Vagina (tissue), 2 donors: ENCODE measurements at regions not wholly inside any gene's neighbourhood (a gene's known extent, or its start where the extent isn't known, plus 50 kb on each side); places are given as distances from the start of the nearest gene placed in this dataset.

Source experiments
- CTCF ChIP-seq, 3 experiments: fragments of 450-650 bp in 2 of 3; fragments of 200-600 bp in 1 of 3; sonication (generic) in 1 of 3; IDR thresholded peaks; one replicate each; pipeline ENCODE4 v1.5.1; 2017 to 2019; ENCODE audit warnings: antibody characterized with exemption in 3 of 3, mild to moderate bottlenecking in 2 of 3, moderate library complexity in 2 of 3
- POLR2AphosphoS5 ChIP-seq, 2 donors: sonication (generic); formaldehyde crosslinking; IDR thresholded peaks; one replicate each; pipeline ENCODE4 v1.9.0; 2017; ENCODE audit warnings: antibody characterized with exemption in 2 of 2, mild to moderate bottlenecking in 2 of 2, low read depth in 1 of 2; ENCODE audit not compliant: insufficient read depth in 1 of 2

DNA sequence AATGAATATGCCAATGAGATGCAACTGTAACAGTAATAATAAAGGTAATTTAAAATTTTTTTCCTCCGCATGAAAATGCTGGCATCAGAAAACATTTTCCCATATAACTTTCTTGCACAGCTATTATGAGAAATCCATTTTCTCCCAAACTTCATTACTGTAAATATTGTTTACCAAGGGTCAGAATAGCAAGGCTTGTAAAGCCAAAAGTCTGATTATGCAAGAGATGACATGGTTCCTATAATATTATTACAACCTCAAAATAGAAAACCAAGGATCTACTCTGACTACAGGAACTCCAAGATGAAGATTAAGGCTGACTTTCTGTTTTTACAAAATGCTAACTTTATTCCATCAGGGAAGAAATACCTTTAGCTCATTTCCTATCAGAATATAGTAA is 162.7 kb upstream of the CDK1 start:
- TF ChIP-seq POLR2AphosphoS5 (IDR thresholded peaks at IDR 0.05; ENCODE audit: insufficient read depth in 1 of 2, low read depth in 1 of 2) (no peak), CTCF (IDR thresholded peaks at IDR 0.05) (no peak)
